GM19452 (cell line): ENCODE measurements at regions not wholly inside any gene's neighbourhood (a gene's known extent, or its start where the extent isn't known, plus 50 kb on each side); places are given as distances from the start of the nearest gene placed in this dataset.
"Not testable (repeated sequence)": the region's sequence is repeated elsewhere in the genome, so short reads cannot be mapped to it uniquely, and the experiment has no call there.

ENCODE experiments used
- ATAC-seq: cut with Tn5 transposase; IDR thresholded peaks from one replicate; pipeline ENCODE4 v1.9.1; 2021; ENCODE audit not compliant: unreplicated experiment

- ATAC-seq, result no peak
These were observed 1544.6 kb downstream of the OLFM4 start for GRCh38 chr13:54573186-54573585.

- no peak for ATAC-seq
These were observed 1546.2 kb downstream of the OLFM4 start for GRCh38 chr13:54574791-54575190.

- ATAC-seq, result no peak
These were observed 1562.9 kb downstream of the OLFM4 start for GRCh38 chr13:54591540-54591939.

- no peak for ATAC-seq
These were observed 1563.6 kb downstream of the OLFM4 start for GRCh38 chr13:54592201-54592600.

GRCh38 chr13:54593504-54593903, 1564.9 kb downstream of the OLFM4 start:
- no peak for ATAC-seq

- ATAC-seq, result no peak
These were observed 1569.0 kb downstream of the OLFM4 start for GRCh38 chr13:54597540-54598088.

- no peak for ATAC-seq
These were observed 1570.8 kb downstream of the OLFM4 start for GRCh38 chr13:54599413-54599812.

GRCh38 chr13:54606944-54607343, 1578.3 kb downstream of the OLFM4 start:
- no peak for ATAC-seq

- no peak for ATAC-seq
These were observed 1578.8 kb downstream of the OLFM4 start for GRCh38 chr13:54607421-54607820.

GRCh38 chr13:54611390-54611789, 1582.8 kb downstream of the OLFM4 start:
- ATAC-seq, result no peak

- ATAC-seq, result no peak
These were observed 1586.1 kb downstream of the OLFM4 start for GRCh38 chr13:54614726-54615125.

- ATAC-seq, result not testable (repeated sequence)
These were observed 1597.9 kb downstream of the OLFM4 start for GRCh38 chr13:54626504-54626903.

GRCh38 chr13:54627646-54628372, 1599.2 kb downstream of the OLFM4 start:
- no peak for ATAC-seq

GRCh38 chr13:54628383-54628782, 1599.8 kb downstream of the OLFM4 start:
- no peak for ATAC-seq

GRCh38 chr13:54633456-54633855, 1604.8 kb downstream of the OLFM4 start:
- no peak for ATAC-seq

GRCh38 chr13:54636231-54636630, 1607.6 kb downstream of the OLFM4 start:
- ATAC-seq, result no peak

- no peak for ATAC-seq
These were observed 1608.8 kb downstream of the OLFM4 start for GRCh38 chr13:54637366-54637765.

- no peak for ATAC-seq
These were observed 1612.1 kb downstream of the OLFM4 start for GRCh38 chr13:54640719-54641118.

GRCh38 chr13:54643863-54644262, 1615.2 kb downstream of the OLFM4 start:
- no peak for ATAC-seq

- ATAC-seq, result no peak
These were observed 1618.7 kb downstream of the OLFM4 start for GRCh38 chr13:54647275-54647674.

- no peak for ATAC-seq
These were observed 1629.0 kb downstream of the OLFM4 start for GRCh38 chr13:54657588-54657987.

GRCh38 chr13:54658771-54659170, 1630.2 kb downstream of the OLFM4 start:
- ATAC-seq, result no peak

- ATAC-seq, result no peak
These were observed 1631.7 kb downstream of the OLFM4 start for GRCh38 chr13:54660277-54660676.
